ENCODE measurements at regions not wholly inside any gene's neighbourhood (a gene's known extent, or its start where the extent isn't known, plus 50 kb on each side); places are given as distances from the start of the nearest gene placed in this dataset.
"Not testable (repeated sequence)": the region's sequence is repeated elsewhere in the genome, so short reads cannot be mapped to it uniquely, and the experiment has no call there.

DNA sequence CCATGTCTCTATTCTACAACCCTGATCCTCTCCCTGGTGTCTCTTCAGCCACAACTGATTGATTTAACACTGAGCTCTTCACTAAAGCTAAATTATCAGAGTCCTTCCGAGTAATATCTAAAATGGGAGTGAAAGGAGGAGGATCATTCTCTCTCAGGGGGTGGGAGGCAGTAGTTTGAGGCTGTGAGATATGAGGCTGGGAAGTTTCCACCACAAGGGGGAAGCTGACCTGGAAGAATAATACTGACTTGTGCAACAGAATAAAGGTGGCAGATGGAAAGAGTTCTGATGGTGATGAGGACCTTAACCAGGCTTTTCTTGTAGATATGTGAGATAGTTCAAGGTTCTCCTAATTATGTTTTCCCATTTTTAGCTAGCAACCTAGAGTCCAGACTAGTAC lies 241.6 kb upstream of the VKORC1L1 start:
- not testable (repeated sequence) for DNase-seq

GRCh38 chr7:65633587-65634404 lies 239.1 kb upstream of the VKORC1L1 start:
- DNase-seq = not testable (repeated sequence)

GRCh38 chr7:65638918-65639317 lies 234.0 kb upstream of the VKORC1L1 start:
- DNase-seq = not testable (repeated sequence)

DNA sequence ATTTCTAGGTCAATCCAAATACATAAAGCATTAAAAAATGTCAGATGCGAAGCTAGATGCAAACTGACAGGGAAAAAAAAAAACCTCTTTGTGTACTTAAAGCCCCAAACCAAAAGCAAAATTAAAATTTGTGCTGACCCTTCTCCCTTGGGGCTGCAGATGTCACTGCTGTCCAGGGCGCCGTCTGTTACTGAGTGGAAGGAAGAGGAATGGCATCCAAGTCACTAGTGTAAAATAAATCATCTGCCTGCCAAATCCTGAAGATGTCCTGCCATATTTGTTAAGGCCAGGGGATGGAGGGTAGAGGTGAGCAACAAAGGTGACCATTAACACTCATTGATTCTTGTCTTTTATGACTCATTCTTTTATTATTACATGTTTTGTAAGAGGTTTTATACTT lies 233.2 kb upstream of the VKORC1L1 start:
- not testable (repeated sequence) for DNase-seq

- not testable (repeated sequence) for DNase-seq
These were observed 229.4 kb upstream of the VKORC1L1 start for GRCh38 chr7:65643498-65643897.

DNA sequence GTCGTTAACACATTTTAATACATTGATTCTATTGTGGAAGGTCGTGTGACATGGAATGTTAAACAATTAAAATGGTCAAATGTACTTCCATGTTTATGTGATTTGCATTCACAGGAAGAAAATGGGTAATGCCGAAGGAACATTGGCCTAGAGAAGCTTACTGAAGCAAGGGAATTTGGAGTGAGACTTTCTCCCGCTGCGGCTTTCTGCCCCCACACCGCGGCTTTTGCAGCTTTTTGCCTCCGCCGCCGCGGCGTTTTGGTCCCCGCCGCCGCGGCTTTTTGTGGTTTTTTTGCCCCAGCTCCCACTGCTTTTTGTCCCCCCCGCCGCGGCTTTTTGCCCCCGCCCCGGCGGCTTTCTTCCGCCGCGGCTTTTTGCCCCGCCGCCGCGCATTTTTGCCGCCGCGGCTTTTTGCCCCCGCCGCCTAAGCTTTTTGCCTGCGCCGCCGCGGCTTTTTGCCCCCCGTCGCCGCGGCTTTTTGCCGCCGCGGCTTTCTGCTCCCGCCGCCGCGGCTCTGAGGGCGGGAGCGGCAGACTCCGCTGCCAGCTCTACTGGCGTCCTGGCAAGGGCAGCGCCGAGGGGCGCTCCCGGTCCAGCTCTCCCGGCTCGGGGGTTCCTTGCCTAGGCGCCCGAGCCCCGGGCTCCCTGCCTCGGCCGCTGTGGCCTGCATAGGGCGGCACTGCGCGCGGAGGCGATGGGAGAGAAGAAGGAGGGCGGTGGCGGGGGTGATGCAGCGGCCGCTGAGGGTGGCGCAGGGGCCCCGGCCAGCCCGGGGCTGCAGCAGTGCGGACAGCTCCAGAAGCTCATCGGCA lies 225.5 kb upstream of the VKORC1L1 start:
- not testable (repeated sequence) for DNase-seq

DNA sequence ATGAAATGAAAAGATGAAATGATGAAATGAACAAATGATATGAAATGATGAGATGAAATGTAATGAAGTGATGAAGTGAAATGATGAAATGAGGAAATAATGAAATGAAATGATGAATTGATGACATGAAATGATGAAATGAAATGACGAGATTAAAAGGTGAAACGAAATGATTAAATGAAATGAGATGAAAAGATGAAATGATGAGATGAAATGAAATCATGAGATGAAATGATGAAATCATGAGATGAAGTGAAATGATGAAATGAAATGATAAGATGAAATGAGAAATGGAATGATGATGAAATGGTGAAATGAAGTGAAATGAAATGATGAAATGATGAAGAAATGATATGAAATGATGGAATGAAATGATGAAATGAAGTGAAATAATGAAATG lies 221.7 kb upstream of the VKORC1L1 start:
- DNase-seq = not testable (repeated sequence)

- DNase-seq = not testable (repeated sequence)
These were observed 220.9 kb upstream of the VKORC1L1 start for GRCh38 chr7:65651826-65652592.

DNA sequence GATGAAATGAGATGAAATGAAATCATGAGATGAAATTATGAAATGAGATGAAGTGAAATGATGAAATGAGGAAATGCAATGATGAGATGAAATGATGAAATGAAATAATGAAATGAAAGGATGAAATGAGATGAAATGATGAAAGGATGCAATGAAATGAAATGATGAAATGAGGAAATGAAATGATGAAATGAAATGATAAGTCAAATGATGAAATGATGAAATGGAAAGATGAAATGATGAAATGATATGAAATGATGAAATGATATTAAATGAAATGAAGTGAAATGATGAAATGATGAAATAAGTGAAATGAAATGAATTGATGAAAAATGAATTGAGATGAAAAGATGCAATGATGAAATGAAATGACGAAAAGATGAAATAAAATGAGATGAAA lies 220.2 kb upstream of the VKORC1L1 start:
- not testable (repeated sequence) for DNase-seq

GRCh38 chr7:65656494-65657188 lies 216.2 kb upstream of the VKORC1L1 start:
- DNase-seq = not testable (repeated sequence)

- not testable (repeated sequence) for DNase-seq
These were observed 189.5 kb upstream of the VKORC1L1 start for GRCh38 chr7:65683362-65683761.

GRCh38 chr7:65699026-65699714 lies 173.7 kb upstream of the VKORC1L1 start:
- DNase-seq = not testable (repeated sequence)

DNA sequence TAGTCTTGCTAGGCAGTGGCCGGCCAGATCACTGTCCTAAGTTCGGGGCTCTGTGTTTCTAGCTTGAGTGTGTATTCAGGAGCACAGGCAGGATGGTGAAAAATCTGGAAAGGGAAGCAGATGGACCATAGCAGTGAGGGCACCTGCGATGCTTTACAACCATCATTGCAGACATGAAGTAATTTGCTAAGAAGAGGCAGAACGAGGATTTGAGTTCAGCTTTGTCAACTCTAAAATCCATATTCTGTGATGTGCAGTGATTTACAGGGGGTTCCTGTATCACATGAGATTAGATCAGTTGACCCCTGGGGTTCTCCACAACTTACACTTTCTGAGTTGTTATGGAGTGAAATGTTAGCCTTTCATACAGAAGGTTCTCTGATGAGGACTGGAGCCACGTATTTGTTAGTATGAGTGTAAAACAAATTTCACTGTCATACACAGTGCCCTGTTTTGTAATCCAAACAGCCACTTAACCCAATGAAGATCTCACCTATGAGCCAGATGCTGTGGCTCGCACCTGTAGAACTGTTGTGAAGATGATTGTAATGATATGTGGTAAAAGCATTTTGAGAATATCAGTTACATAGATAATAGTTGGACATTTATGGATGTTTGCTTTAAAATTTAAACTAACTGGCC lies 173.0 kb upstream of the VKORC1L1 start:
- not testable (repeated sequence) for DNase-seq

GRCh38 chr7:65719123-65719798 lies 153.6 kb upstream of the VKORC1L1 start:
- not testable (repeated sequence) for DNase-seq

DNA sequence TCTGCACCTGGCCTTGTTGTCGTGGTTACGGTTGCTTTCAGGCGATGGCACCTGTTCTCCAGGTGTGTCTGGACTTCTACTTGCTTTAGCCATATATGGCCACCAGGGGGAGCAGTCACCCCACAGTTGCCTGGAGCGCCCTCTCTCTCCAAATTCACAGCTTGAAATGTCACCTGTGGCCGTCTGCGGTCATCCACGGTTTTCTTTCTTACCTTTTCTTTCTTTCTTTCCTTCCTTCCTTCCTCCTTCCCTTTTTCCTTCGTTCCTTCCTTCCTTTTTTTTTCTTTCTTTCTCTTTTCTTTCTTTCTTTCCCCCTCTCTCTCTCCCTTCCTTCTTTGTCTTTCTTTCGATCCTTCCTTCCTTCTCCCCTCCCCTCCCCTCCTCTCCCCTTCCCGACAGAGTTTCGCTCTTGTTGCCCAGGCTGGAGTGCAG lies 150.5 kb upstream of the VKORC1L1 start:
- DNase-seq = peak; percentile 68

DNA sequence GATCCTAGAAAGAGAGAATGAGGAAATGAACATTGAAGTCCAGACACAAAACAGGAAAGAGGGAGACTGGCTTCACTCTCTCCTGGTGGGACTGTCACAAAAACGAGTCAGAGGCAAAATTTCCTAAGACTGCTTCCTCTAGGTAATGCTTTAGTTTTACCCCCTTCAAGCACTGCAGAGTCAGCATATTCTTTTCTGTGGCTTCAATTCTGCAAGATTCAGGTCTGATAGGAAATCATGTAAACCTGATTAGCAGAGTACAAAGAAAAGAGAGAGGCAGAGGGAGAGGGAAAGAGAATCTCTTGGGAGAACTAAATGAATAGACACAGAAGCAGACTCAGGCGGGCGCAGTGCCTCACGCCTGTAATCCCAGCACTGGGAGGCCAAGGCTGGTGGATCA lies 145.7 kb upstream of the VKORC1L1 start:
- not testable (repeated sequence) for DNase-seq

DNA sequence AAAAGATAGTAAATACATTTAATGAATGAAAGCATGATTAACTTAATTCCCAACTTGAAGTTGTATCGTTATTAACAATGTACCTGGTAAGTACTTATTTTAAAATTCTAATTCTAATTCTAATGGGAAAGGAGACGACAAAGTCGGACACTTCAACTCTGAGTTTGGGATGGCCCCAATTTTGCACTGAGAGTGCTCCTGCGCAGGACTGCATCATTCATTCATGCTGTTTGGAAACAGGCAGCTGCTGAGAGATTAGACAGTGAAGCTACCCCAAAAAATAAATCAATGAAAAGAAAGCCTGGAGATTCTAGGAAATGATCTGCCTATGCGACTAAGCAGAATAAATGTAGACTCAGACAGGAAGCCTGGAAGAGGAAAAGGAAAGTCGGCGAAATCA lies 141.7 kb upstream of the VKORC1L1 start:
- no peak for DNase-seq

- DNase-seq = peak; percentile 42
These were observed 141.3 kb upstream of the VKORC1L1 start for GRCh38 chr7:65731562-65732035.

- no peak for DNase-seq
These were observed 128.5 kb upstream of the VKORC1L1 start for GRCh38 chr7:65744406-65744805.

GRCh38 chr7:65746398-65746669 lies 126.5 kb upstream of the VKORC1L1 start:
- DNase-seq = no peak

- DNase-seq = no peak
These were observed 123.8 kb upstream of the VKORC1L1 start for GRCh38 chr7:65749039-65749438.

Measured in NCI-H526 treated with DMSO at 0.1 percent for 48 hours (cell line).